ENCODE measurements at regions not wholly inside any gene's neighbourhood (a gene's known extent, or its start where the extent isn't known, plus 50 kb on each side); places are given as distances from the start of the nearest gene placed in this dataset.

DNA sequence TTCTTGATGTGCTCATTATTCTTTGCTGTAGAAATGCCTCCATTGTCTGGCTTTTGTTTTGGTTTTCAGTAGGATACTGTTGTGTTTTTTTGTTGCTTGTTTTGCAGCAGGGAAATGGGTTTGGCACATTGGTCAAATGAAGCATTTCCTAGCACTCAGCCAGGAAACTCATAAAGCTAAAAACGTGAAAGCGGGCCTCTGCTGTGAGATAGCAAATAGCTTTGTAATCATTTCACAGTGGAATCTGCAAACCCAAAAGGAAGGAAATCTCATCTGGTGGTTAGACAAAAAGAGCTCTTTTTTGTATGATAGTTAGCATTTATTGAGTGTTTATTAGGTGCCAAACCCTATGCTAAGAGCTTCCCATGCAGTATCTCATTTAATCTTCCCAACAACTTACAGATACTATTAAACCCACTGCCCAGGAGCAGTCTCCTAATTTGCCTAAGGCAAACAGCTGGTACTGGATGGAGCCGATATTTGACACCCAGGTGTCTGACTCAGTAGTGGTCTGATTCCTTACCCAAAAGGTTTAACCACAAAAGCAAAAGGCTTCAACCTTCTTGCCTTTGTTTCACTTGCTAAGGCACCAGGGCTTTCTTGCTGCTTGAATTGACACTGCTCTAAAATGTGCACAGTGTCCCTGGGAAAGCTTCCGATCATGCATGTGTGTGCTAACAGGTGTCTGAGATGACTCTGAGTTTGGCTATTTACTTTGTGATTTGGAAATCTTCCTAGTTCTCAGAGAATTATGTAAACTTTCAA, 527.9 kb upstream of the MDFIC2 start:
- no peak for DNase-seq

DNA sequence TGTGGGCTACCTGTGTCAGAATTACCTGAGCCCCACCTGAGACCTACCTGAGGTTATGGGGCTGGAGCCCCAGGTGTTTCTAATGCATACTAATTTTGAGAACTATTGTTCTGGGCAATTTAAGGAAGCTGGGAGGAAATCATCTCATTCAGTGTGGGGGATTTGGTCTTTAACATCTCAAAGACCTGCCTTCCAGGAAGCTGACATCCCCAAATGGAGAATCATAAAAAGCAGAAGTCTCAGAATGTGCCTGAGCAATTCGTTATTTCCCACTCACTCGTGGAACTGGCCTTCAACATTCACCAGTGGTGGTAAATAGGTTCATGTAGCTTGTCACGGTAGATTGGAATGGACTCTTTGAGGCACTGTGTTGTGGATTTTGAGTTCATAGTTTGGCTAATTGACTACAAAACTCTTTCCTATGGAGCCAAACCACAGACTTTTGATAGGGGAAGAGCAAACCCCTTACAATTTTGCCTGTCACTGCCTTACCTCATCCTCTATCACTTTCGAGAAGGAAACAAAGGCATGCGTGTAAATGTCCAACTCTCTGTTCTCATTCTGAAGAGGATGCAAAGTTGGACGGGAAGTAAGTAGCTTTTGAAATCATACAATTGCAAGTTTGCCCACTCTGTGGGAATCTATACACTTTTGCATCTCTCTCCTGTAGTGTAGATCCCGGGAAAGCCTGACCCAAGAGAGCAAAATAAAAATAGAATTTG, 521.0 kb upstream of the MDFIC2 start:
- DNase-seq: no peak

- DNase-seq: no peak
These were observed 520.4 kb upstream of the MDFIC2 start for GRCh38 chr3:70832834-70833205.

DNA sequence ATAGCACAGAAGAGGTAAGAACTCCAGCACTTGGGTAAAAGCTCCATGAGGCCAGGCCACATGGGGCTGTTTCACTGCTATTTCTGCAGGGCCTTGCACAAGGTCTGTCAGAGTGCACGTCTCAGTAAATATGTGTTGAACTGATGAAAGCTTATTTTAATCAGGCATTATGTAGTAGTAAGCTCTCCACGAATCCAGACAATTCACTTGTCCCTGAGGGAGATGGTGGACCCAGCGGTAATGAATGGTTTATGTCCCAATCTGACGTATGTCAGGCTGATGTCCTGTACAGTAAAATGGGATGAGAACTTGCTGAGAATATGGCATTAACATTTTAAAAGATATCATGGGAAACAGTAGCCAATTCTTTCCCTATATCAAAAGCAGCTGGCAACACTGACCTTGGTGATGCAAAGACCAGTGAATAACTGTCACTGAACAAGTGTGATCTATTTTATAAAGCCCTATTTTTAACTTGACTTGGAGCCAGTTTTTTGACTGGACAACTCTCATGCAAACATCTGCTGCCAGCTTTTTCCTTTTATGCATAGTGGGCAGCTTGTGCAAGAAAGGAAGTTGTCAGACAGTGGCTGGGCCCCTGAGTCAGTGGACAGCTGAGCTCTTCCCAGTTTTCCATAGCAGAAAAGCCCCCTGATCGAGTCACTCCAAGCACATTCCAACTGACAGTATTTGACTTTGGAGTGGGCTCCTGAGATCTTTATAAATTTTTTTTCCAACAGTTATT, 519.8 kb upstream of the MDFIC2 start:
- DNase-seq: no peak

DNA sequence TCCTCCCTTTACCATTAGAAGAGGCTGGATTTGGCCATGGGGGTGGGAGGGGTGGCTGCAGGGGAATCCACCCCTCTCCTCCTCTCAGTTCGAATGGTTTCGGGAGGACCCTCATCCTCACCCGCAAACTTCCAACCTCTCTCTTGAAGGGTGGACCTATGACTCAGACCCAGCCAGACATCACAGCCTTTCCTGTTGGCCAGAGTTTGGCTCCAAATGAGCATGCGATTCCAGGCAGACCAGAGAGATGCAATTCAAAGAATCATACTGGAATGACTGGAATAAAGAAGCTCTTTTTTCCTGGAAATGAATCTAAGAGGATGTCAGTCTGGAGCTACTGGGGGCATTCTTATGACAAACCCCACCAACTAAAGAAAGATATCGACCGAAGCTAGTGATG, 516.7 kb upstream of the MDFIC2 start:
- DNase-seq: no peak

GRCh38 chr3:70824773-70825172, 512.3 kb upstream of the MDFIC2 start:
- no peak for DNase-seq

DNA sequence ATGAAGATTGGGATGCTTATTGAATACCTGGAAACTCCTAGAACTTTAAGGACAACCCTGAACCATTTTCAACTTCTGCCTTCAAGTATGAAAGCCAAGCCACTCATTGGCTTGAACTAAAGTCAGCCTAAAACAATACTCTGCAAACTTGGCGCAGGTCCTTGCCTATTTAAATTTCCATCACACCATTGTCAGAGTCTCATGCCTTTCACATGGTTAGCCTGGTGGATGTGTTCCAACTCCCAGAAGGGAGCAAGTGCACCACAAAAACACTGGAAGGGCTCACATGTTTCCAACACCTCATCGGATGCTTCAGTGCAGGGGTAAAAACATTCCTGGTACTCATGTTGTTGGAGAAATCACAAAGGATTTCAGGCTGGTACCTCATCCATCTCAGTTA, 511.6 kb upstream of the MDFIC2 start:
- no peak for DNase-seq

DNA sequence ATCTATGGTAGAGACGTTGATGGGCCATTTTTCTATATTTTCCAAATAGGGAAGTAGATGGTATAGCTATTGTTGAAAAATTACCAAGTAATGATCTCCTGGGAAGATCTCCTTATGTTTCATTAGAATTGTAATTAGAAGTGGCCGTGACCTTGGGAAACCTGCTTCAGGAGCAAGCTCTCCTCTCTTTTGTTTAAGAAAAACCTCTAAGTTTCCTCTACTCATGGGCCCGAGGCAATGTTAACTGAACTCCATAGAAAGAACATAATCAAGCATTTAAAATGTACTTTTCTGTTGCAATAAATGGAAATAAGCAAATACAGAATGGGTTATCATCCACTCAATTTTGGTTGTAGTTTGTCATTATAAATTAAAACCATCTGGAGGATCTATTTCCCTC, 511.2 kb upstream of the MDFIC2 start:
- no peak for DNase-seq

DNA sequence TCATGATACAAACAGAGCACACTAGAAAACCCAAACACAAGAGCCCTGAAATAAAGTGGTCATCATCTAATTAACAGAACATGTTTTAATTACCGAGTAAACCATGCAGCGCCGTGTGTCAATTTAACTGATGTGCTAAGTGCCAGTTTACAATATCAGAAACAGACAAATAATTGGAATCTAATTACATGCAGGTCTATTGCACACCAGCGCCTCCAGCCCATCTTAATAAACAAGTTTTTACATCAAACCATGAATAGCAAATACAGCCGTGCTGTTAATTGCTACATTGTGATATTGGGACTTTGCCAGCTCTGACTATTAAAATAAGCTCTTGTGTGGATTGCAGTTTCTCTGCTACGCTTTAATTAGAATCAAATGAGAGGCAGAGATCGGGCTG, 510.2 kb upstream of the MDFIC2 start:
- DNase-seq: no peak

GRCh38 chr3:70821602-70822001, 509.2 kb upstream of the MDFIC2 start:
- DNase-seq: no peak

DNA sequence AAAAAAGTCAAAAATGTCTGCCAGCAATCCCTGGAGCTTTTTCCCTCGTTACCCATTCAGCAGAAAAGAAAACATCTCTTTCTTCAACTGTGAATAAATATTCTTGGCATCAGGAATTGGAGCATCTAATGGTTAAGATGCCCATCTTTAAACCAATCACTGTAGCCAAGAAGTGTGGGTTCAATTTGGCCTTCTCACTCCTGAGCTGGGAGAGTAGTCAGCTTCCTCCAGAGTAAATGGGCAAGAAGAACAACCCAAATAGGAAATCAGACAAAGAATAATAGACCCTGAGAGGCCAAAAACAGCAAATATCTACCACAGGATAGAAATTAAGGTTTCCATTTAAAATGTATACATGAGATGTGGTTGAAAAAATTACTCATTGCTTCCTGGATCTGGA, 508.0 kb upstream of the MDFIC2 start:
- no peak for DNase-seq

- no peak for DNase-seq
These were observed 505.7 kb upstream of the MDFIC2 start for GRCh38 chr3:70818145-70818544.

GRCh38 chr3:70816346-70816745, 503.9 kb upstream of the MDFIC2 start:
- DNase-seq: no peak

DNA sequence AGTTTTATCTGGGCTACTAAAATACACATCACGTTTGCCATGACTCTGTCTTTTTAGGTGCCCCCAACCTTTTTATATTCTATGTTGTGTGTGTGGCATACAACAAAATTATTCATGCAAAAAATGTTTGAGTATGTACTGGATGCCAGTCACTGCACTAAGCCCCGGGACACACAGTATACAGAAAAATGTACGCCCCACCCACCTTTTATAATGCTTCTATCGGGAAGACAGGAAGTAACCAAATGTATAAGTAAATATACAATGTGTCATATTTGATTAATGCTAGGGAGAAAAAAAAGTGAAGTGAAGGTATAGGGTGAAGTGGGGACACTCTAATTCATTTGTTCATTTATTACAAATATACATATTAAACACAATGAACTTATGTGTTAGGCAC, 503.4 kb upstream of the MDFIC2 start:
- DNase-seq: no peak

- no peak for DNase-seq
These were observed 500.9 kb upstream of the MDFIC2 start for GRCh38 chr3:70813311-70813710.

- no peak for DNase-seq
These were observed 499.4 kb upstream of the MDFIC2 start for GRCh38 chr3:70811880-70812279.

- no peak for DNase-seq
These were observed 496.4 kb upstream of the MDFIC2 start for GRCh38 chr3:70808881-70809280.

DNA sequence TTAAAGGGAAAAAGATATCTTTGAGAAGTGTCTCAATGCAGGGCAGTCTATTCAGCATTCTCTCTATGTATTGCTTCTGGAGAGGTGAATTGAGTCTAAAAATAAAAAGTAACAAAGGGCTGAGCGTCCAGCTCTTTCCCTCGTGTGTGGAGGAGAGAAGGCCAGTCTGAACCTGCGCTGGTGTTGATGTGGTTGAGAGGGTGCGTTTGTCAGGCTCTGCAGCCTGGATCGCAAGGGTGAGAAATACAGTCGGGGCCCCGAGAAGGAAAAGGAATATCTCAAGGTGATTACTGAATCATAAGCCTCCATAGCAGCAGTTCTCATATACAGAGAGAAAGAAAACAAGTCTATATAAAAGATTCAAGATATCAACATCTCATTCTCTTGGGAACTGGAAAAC, 494.1 kb upstream of the MDFIC2 start:
- DNase-seq: no peak

- DNase-seq: no peak
These were observed 493.6 kb upstream of the MDFIC2 start for GRCh38 chr3:70806021-70806420.

DNA sequence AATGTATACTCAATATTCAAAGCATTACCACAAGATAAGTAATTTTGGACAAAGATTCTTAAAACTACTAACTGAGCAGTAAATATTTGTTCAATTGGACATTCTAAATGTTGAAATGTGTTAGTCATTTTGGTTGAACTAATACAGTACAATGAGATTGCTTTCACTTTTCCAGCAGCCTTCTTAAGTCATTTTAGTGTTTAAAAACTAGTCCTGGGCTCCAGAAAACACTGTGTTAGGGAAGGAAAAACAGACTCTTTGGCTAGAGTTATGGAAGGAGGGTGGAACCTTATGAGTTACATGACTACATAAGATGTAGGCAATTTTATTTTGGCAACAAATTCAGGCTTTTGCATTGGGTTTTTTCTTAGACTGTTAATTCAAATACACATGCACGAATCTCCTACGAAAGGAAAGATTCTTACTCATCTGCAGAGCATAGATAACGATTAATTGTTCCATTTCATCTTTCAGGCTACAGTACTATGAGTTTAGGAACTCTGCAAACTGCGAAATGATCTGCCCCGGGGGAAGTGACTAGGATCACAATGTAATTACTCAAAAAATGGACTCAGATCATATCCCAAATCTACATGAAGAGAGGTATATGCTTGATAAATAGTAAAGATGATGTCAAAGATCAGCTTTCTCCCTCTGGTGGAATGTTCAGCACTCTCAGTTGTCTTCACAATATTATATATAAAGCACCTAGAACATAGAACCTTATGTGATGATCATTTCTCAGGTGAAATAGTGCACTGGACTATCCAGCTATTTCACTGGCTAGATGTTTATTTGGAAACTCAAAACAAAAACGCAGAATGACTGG, 492.8 kb upstream of the MDFIC2 start:
- DNase-seq: no peak

- DNase-seq: no peak
These were observed 491.5 kb upstream of the MDFIC2 start for GRCh38 chr3:70803891-70804290.

GRCh38 chr3:70803319-70803718, 490.9 kb upstream of the MDFIC2 start:
- no peak for DNase-seq

- DNase-seq: no peak
These were observed 488.5 kb upstream of the MDFIC2 start for GRCh38 chr3:70800951-70801350.
